Activated CD4-positive, alpha-beta T cell treated with anti-CD3 and anti-CD28 coated beads, Interleukin-2, amount 50 U/mL, for 24 hours (primary cell): ENCODE measurements at regions not wholly inside any gene's neighbourhood (a gene's known extent, or its start where the extent isn't known, plus 50 kb on each side); places are given as distances from the start of the nearest gene placed in this dataset.
"Not testable (repeated sequence)": the region's sequence is repeated elsewhere in the genome, so short reads cannot be mapped to it uniquely, and the experiment has no call there.

ENCODE experiments used
- DNase-seq, 2 donors: peaks; one replicate each; pipeline ENCODE4 v3.0.0-alpha.2; 2020; ENCODE audit warnings: low read depth in 1 of 2, low spot score in 1 of 2

DNA sequence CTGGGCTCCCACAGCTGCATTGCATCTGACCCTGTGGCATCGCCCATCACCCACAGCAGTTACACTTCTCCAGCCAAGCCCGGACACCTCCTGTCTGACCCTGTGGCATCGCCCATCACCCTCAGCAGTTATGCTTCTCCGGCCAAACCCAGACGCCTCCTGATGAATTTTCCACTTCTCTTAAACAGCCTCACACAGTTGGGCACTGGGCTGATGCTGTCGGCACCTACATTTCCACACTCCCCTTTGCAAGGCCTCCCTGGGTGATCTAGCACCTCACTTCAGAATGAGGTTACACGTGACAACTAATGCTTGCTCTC lies 175.2 kb upstream of the ARID1B start:
- DNase-seq = no peak

DNA sequence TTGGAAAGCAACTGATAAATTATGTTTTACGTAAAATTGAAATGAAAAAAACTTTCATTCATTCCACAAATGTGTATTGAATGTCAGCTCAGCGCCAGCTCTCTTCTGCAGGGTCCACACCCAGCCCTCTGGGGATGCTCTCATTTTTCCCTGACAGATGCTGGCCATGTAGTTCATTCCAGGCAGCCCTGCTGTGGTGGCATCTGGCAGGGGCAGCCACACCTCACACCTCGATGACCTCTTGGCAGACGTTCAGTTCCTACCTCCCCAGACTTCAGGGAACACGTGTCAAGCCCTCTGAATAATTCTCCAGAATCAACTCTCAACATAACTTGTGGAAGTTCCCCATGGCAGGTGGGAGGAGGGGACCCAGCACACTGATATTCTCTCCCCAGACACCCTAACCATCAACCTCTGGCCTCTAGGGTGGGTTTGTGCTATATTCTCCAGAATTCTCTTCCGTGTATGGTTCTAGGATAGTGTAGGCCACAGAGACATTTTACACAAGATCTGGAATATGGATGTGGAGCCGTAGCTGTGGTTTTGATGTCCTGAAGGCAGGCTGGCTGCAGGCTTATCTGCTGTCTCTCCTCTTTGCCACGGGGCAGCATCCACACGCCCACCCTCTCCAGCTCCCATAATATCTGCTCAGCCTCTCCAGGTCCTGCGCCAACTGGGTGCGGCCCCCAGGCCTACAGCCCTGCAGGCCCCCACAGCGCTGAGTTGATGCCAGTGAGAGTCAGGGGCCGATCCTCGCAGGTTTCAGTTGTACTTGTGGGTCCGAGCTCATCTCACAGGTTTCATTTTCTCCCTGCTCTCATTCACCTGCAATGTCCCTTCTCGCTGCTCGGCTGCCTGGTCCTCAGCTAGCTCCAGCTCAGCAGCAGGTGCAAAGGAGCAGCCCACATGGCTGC lies 175.8 kb upstream of the ARID1B start:
- no peak for DNase-seq

DNA sequence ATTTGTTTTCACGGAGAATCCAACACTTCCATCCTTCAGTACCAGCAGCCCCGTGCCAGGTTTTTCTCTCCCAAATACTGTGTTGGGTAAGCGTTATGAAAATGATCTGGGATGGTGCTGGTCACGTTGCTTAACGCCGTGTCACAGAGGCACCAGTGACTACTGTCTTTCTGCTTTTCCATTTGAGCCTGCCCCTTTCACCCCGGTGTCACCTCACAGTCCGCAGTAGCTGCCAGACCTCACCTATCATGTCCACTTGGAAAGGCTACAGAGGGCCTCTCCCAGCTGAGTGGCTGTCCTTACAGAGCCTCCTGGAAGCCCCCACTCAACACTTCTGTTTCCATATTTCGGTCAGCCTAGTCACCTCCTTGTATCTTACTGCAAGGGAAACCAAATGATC lies 176.5 kb upstream of the ARID1B start:
- DNase-seq = no peak

DNA sequence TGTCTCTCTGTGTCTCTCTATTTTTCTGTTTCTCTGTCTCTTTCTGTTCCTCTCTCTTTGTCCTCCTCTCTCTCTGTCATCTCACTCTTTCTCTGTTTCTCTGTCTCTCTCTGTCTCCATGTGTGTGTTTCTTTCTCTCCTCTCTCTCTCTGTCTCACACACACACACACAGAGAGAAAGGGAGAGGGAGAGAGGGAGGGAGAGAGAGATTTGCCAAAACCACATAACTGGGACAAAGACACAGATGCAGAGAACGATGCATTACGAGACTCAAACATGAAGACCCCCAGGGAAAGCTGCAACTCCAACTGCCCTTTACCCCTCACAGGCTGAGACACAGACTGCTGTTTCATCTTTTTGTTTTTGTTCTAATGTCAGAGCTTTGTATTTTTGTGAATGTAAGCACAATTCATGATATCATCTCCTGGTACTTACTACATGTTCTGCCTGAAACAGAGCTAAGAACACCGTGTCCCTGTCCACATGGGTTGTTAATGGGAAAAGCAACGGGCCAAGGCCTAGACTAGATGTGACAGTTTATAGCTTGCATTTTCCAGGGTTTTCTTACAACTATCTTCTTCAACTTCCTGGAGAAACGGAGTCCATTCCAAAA lies 177.1 kb upstream of the ARID1B start:
- no peak for DNase-seq

DNA sequence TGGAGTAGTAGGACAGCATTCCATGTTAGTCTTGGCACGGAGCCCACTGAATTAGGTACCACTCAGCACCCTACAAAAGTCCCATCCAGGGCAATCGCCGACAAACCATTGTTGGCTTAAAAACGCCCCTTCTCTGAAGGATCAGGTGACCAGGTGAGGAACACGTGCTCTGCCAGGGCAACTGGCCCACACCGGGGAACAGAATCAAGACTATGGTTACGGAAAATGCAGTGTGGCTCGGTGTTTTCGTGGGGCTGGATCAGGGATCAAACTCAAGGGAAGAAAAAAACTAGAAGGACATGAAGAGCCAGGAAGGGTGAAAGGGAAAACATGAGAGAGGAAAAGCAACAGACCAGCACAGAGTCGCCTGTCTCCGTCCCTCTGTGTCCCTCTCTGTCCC lies 177.8 kb upstream of the ARID1B start:
- DNase-seq = no peak

DNA sequence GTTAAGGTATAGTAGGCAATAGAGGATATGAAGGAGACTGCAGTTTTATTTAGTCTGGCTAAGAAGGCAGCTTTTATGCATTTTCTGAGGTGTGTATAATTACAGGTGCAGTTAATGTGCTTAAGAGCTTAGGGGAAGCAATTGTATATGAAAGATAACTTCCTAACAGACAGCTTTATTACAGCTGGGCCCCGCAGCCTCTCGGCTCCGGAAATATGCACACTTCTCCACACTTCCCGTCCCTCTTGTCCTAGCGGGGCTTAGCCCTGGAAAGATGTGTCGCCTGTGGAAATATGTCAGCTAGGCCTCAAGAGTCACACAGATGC lies 178.4 kb upstream of the ARID1B start:
- DNase-seq = no peak

DNA sequence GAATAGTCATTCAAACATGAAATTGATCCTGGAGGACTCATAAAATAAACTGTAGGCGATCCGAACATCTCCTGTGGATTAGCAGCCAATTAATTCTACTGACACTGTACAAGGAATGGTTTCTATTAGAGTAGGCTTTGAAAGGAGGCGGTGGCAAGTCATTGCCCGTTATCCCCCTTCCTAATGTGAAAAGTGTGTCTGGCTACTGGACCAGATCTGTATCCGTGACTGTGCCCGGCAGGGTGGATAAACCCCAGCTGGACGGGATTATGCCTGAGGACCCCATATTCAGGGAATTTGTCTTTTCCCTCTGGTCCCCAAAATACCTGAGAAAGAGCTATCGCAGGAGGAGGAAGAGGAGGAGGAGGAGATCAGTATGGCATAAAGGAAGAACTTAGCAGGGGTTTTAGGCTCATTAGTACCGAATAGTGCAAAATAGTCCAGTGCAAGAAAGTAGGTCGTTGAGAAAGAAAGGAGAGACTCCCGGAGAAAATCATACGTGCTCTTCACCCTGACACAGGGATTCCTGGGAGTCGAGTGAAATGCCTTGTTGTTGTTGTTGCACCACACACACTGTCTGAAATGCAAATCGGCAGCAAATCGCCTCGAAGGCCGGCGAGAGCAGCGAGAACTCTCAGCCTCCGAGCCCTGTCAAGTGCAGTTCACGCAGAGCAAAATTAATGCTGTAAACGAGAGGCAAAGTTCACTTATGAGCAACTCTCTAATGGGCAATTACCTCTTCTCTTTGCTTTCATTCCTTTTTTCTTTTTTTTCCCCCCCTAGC lies 178.9 kb upstream of the ARID1B start:
- no peak for DNase-seq

DNA sequence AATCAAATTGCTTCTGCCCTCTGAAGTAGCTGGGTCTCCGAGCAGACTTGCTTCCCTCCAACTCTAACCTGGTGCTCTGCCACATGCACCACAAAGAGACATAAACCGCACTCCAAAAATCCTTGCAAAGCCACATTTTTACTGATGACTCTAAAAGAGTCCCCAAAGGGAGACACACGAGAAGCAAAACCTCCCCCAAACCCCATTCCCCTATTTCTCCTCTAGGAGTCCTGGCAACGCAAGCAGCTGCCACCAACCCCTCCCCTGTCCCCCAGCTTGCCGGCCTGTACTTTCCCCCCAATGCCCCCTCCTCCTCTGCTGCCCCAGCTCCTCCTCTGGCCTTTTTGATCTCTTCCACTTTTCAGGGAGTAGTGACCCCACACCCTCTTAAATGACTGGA lies 180.1 kb upstream of the ARID1B start:
- no peak for DNase-seq

DNA sequence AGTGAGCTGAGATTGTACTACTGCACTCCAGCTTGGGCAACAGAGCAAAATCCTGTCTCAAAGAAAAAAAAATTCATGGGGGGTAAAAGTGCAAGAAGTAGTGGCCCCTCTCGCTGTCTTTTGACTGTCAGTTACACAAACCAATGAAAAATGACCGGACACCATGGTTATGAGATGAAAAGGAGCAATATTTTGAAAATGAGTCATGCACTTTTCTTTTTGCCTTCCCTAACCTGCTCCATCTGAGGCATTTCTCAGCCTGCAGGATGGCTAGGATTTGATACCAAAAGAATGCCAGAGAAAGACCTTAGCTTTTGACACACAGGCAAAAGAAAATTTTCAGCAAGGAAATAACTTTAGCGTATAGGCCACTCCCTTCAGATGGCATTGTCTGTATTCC lies 181.7 kb upstream of the ARID1B start:
- no peak for DNase-seq

DNA sequence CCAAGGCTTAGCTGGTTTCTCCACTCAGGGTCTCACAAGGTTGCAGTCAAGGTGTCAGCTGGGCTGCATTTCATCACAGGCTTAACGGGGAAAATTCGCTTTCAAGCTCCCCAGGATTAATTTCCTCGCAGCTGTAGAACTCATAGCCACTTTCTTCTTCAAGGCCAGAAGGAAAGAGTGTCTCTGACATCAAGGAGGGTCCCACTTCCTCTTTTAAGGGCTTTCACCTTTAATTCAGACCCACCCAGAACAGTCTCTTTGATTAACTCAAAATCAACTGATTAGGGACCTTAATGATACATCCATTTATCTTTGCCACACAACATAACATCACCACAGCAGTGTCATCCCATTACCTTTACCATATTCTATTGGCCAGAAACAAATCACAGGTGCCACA lies 183.3 kb upstream of the ARID1B start:
- no peak for DNase-seq

DNA sequence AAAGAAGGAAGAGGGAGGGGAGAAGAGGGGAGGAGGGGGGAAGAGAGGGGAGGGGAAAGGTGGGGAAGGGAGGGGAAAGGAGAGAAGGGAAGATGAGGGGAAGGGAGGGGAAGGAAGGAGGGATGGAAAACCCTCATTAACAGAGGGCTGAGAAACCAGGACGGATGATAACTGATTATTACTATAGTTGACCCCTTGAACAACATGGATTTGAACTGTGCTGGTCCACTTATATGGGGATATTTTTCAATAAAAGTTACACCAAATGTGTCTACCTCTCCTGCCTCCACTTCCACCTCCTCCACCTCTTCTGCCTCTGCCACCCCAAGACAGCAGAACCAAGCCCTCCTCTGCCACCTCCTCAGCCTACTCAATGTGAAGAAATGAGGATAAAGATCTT lies 184.1 kb upstream of the ARID1B start:
- DNase-seq = no peak

DNA sequence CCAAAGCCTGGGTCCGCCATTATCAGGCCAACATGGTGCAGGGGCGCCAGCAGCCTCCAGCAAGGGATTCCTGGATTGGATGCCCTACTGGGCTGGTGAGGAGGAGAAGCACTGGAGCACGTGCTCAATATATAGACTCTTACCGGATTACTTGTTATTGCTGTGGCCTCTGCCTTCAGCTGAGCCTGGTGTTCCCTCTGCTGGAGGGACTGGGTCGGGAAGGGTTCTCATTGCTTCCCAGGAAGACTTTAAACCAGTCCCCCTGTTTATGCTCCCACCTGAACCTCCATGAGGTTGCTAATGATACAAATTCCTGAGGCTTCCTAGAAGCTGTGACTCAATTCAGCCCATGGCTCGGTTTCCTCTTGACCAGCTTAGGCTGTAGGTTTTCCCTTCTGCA lies 186.7 kb upstream of the ARID1B start:
- DNase-seq = no peak

DNA sequence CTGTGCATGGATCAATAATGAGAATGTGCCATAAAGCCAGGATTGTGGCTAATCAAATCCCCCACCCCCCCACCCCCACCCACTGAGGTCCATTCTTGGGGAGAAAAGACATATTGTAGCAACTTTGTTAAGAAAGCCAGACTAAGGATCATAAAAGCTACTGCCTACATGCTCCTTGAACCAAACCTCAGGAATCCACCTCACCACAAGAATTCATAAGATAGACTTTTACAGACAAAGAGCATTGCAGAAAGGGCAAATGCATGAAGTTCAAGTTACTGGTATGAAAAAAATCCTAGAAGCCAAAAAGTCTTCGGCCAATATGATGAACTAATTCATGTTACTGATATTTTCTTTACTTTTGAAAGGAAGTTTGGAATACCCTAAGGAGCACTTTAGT lies 187.9 kb upstream of the ARID1B start:
- DNase-seq = no peak

DNA sequence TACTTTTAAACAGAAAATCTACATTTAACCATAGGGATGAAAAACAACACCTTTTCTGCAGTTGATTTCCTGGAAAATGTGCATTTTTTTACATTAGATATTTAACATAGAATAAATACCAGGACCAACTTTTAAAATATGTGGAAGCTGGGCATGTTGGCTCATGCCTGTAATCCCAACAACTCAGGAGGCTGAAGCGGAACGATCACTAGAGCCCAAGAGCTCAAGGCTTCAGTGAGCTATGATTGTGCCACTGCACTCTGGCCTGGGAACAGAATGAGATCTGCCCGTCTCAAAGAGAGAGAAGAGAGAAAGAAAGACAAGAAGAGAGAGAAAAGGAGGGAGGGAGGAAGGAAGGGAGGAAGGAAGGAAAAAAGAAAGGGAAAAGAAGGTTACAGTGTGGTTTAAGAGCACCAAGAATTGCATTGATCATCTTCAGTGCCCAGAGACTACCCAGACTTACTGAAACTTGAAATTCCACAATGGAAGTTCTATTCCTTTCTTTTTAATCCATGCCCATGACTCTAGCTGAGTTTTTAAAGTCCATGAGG lies 189.4 kb upstream of the ARID1B start:
- no peak for DNase-seq

DNA sequence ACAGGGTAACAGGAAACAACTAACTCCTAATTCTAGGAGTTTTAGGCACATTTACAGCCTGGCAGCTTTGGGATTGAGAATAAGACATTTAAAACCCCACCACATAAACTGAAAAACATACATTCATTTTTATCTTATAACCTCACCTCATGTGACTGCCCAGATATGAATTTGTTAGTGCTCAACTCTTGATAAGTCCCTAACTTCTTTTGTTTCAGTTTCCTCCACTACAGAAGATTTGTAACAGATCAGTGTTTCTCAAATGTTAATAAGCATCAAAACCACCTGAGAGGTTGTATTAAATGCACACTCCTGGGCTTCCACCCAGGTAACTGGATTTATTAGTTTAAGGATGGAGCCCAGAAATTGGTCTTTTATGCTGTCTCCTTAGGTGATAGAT lies 190.1 kb upstream of the ARID1B start:
- no peak for DNase-seq

DNA sequence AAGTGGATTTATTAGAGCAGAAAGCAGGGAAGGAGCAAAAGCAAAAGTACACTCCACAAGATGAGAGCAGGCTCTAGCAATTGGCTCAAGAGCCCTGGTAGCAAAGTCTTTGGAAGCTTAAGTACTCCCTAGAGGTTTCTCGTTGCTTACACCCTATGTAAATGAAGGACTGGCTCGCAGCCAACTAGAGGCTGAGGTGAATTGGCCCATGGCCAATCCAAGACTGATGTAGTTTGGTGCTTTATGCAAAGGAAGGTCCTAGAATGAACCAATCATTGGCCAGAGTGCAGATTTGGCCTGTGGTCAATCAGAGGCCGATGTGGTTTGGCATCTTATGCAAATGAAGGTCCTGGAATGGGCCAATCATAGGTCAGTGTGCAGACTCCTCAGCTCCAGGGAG lies 191.3 kb upstream of the ARID1B start:
- no peak for DNase-seq

DNA sequence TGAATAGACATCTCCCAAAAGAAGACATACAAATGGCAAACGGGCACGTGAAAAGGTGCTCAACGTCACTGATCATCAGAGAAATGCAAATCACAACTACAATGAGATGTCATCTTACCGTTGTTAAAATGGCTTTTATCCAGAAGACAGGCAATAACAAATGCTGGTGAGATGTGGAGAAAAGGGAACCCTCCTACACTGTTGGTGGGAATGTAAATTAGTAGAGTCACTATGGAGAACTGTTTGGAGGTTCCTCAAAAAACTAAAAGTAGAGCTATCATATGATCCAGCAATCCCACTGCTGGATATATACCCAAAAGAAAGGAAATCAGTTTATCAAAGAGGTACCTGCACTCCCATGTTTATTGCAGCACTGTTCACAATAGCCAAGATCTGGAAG lies 193.1 kb upstream of the ARID1B start:
- not testable (repeated sequence) for DNase-seq

DNA sequence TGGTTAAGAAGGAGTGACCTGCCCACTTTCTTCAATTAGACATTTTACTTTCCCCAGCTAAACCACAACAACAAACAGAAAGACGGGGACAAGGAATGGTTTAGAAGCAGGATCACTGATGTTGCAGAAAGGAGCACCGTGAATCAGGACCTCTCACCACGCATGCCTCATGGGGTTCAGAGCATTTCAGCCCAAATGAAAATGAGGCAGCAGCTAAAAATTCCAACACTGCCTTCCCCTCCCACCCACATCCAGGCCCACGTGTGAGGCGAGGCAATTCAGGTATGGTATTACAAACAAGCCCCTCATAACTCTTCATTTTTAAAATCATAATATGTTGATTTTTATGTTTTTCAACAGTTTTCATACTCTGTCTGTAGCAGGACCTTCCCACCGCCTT lies 194.1 kb upstream of the ARID1B start:
- DNase-seq = no peak

DNA sequence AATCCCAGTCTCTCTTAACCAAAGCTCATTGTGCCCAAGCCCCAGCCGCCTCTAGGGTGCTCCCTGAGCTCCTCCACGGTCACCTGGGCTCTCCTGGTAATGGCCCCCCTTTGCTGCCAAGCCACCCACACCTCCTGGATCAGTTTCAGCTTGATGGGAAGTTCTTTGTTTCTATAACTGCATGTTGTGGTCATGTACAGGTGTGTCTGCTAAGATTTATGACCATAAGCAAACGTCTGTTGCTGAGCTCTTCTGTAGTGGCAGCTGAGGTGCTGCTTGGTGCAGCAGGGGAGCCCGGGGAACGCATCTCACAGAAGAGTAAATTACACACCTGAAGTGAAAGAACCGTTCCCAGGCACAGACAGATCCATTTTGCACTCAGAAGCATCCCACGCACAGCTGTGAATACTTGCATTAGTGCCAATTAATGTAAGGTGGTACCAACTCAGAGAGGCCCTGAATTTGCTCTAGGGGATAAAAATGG lies 194.6 kb upstream of the ARID1B start:
- DNase-seq = no peak

DNA sequence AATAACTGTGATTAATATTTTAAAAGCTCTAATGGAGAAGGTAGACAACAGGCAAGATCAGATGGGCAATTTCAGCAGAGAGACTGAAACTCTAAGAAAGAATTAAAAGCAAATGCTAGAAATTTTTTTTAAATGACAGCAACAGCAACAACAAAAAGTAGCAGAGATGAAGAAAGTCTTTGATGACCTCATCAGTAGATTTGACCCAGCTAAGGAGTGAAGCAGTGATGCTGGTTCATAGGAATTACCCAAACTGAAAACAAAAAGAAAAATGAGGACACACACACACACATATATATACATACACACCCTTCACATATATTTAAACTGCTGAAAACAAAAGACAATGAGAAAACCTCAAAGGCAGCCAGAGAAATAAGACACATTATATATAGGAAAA lies 197.6 kb upstream of the ARID1B start:
- DNase-seq = no peak

DNA sequence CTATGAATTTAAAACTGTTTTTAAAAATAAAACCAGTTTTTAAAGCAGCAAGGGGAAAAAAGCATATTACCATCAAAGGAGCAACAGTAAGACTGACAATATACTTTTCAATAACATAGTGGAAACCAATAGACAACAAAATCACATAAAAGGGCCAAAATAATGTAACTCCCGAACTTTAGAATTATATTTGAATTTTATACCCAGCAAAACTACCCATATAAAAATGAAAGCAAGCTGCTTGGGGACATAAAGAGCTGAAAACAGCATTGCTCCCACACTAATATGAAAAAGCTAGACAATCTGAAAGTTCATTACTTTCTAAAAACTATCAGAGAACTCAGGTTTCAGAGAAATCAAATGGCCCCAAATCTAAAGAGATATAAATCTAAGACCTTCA lies 199.4 kb upstream of the ARID1B start:
- no peak for DNase-seq

DNA sequence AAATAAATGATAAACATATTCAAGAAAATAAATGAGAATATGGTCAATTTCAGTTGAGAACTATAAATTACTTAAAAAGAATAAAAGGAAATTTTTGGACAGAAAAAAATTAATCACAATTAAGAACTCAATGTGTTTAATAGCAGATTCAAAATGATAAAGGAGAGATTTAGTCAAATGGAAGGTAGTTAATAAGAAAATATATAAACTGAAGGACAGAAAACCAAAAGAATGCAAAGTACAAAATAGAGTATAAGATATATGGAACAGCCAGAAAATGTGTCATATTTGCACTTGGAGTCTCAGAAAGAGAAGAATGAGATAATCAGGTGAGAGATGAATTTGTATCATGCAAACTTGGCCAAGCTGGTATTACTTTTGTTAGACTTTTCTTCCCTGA lies 201.8 kb upstream of the ARID1B start:
- no peak for DNase-seq
